HCT116 (cell line): ENCODE measurements at regions not wholly inside any gene's neighbourhood (a gene's known extent, or its start where the extent isn't known, plus 50 kb on each side); places are given as distances from the start of the nearest gene placed in this dataset.

Experiments
- ATAC-seq: fragments of 200-7000 bp; cut with Tn5 transposase; 2 replicates; pipeline ENCODE4 v1.9.1; 2020; ENCODE audit warnings: mild to moderate bottlenecking, moderate library complexity
- BruUV-seq: library from RNA; stranded (reverse); fragments of 400-500 nt; replicated peaks from 2 replicates; lab custom pipeline; 2021; lab: Mats Ljungman, UMichigan
- CTCF ChIA-PET: fragments of 300-600 bp; sonication (Branson Sonifier 250); formaldehyde crosslinking; loops from one replicate; lab custom pipeline; 2021; ENCODE audit warnings: antibody characterized with exemption; lab: Charles Lee
- POLR2A ChIA-PET: fragments of 300-600, 350-600 bp; sonication (Branson Sonifier 250); formaldehyde crosslinking; loops from one replicate; lab custom pipeline; 2021; ENCODE audit warnings: antibody characterized with exemption; lab: Charles Lee
- RAD21 ChIA-PET, 2 experiments: fragments of 300-600 bp; sonication (Branson Sonifier 250); formaldehyde crosslinking; loops; one replicate each; lab custom pipeline; 2023; ENCODE audit warnings: low total read pairs in 2 of 2; ENCODE audit not compliant: uncharacterized antibody in 2 of 2, unreplicated experiment in 2 of 2, low non-redundant PET in 1 of 2; lab: Charles Lee
- DNase-seq: peaks from one replicate; pipeline ENCODE4 v3.0.0-alpha.2; 2010; ENCODE audit warnings: low read depth, low spot score
- H2AFZ ChIP-seq: fragments of 200-600 bp; shearing (Covaris generic), sonication (generic); 2 replicates; pipeline ENCODE4 v1.6.1; 2017; ENCODE audit warnings: low read depth, mixed run types, mixed read lengths, antibody characterized with exemption, low read length; ENCODE audit not compliant: poor library complexity, severe bottlenecking
- H3K27ac ChIP-seq: 2 replicates; pipeline ENCODE4 v1.5.1; 2012; ENCODE audit warnings: low read depth, low read length
- H3K27me3 ChIP-seq: fragments of 200-600 bp; sonication (generic); 2 replicates; pipeline ENCODE4 v1.6.1; 2016; ENCODE audit warnings: mixed run types, low read length, mixed read lengths; ENCODE audit not compliant: insufficient read depth
- H3K36me3 ChIP-seq, 2 experiments: fragments of 200-500 bp in 1 of 2; fragments of 200-600 bp in 1 of 2; sonication (Bioruptor generic) in 1 of 2; sonication (generic) in 1 of 2; 2 replicates each; pipeline versions ENCODE4 v1.5.1 to v1.6.1; 2014 to 2016; ENCODE audit warnings: low read length in 2 of 2, inconsistent platforms in 1 of 2, mixed read lengths in 1 of 2, mixed run types in 1 of 2; ENCODE audit not compliant: insufficient read depth in 2 of 2, control insufficient read depth in 1 of 2
- H3K4me1 ChIP-seq, 2 experiments: fragments of 200-600 bp in 1 of 2; sonication (generic) in 1 of 2; 2 replicates each; pipeline versions ENCODE4 v1.5.1 to v1.6.1; 2012 to 2017; ENCODE audit warnings: low read length in 2 of 2, inconsistent platforms in 1 of 2, mild to moderate bottlenecking in 1 of 2, mixed read lengths in 1 of 2, mixed run types in 1 of 2, moderate library complexity in 1 of 2; ENCODE audit not compliant: insufficient read depth in 2 of 2, control insufficient read depth in 1 of 2
- H3K4me2 ChIP-seq: fragments of 200-600 bp; sonication (generic); 2 replicates; pipeline ENCODE4 v1.6.1; 2017; ENCODE audit warnings: mixed run types, low read length, mixed read lengths
- H3K4me3 ChIP-seq, 2 experiments: fragments of 200-600 bp in 1 of 2; sonication (generic) in 1 of 2; replicated peaks in 1 of 2; 2 replicates each; pipeline ENCODE4 v1.5.1; 2011 to 2016; ENCODE audit warnings: low read length in 2 of 2, control low read depth in 1 of 2, low read depth in 1 of 2, mild to moderate bottlenecking in 1 of 2, mixed read lengths in 1 of 2, mixed run types in 1 of 2
- H3K79me2 ChIP-seq: fragments of 200-600 bp; sonication (generic); 2 replicates; pipeline ENCODE4 v1.6.1; 2017; ENCODE audit warnings: mild to moderate bottlenecking, mixed run types, low read length, moderate library complexity, mixed read lengths; ENCODE audit not compliant: insufficient read depth
- H3K9ac ChIP-seq: fragments of 200-600 bp; sonication (generic); 2 replicates; pipeline ENCODE4 v1.6.1; 2016; ENCODE audit warnings: low read length, mixed read lengths
- H3K9me2 ChIP-seq: fragments of 200-600 bp; sonication (generic), shearing (Covaris generic); 2 replicates; pipeline ENCODE4 v1.6.1; 2017; ENCODE audit warnings: mixed run types, mild to moderate bottlenecking, moderate library complexity; ENCODE audit not compliant: insufficient read depth
- H3K9me3 ChIP-seq, 2 experiments: fragments of 200-500 bp in 1 of 2; fragments of 200-600 bp in 1 of 2; sonication (Bioruptor generic) in 1 of 2; sonication (generic) in 1 of 2; 2 replicates each; pipeline ENCODE4 v1.6.1; 2014 to 2017; ENCODE audit warnings: low read length in 2 of 2, mixed read lengths in 2 of 2, inconsistent platforms in 1 of 2, low read depth in 1 of 2, mild to moderate bottlenecking in 1 of 2, mixed run types in 1 of 2, moderate library complexity in 1 of 2; ENCODE audit not compliant: control insufficient read depth in 1 of 2, insufficient read depth in 1 of 2
- H4K20me1 ChIP-seq: fragments of 200-600 bp; sonication (generic), shearing (Covaris generic); 2 replicates; pipeline ENCODE4 v1.6.1; 2017; ENCODE audit warnings: mixed run types, mild to moderate bottlenecking, moderate library complexity; ENCODE audit not compliant: insufficient read depth
- CBX3 ChIP-seq: IDR thresholded peaks from 2 replicates; pipeline ENCODE4 v1.6.1; 2012; ENCODE audit warnings: low read depth
- CEBPB ChIP-seq: IDR thresholded peaks from 2 replicates; pipeline ENCODE4 v1.6.1; 2012; ENCODE audit warnings: low read depth
- EZH2phosphoT487 ChIP-seq: fragments of 200-600 bp; IDR thresholded peaks from 2 replicates; pipeline ENCODE4 v1.6.1; 2018; ENCODE audit warnings: antibody characterized with exemption, borderline replicate concordance
- FOSL1 ChIP-seq: IDR thresholded peaks from 2 replicates; pipeline ENCODE4 v1.6.1; 2012; ENCODE audit warnings: low read depth
- JUND ChIP-seq: IDR thresholded peaks from 2 replicates; pipeline ENCODE4 v1.6.1; 2012
- POLR2A ChIP-seq: IDR thresholded peaks from 2 replicates; pipeline ENCODE4 v1.7.0; 2011; ENCODE audit warnings: borderline replicate concordance; ENCODE audit not compliant: insufficient read depth, insufficient read length; ENCODE audit errors: extremely low read depth
- POLR2AphosphoS5 ChIP-seq: IDR thresholded peaks from 2 replicates; pipeline ENCODE4 v1.6.1; 2011; ENCODE audit warnings: mild to moderate bottlenecking, low read depth, low read length, moderate library complexity
- RAD21 ChIP-seq: IDR thresholded peaks from 2 replicates; pipeline ENCODE4 v1.6.1; 2012; ENCODE audit warnings: low read depth, mild to moderate bottlenecking
- SIN3A ChIP-seq: IDR thresholded peaks from 2 replicates; pipeline ENCODE4 v1.6.1; 2012; ENCODE audit warnings: low read depth
- SP1 ChIP-seq: IDR thresholded peaks from 2 replicates; pipeline ENCODE4 v1.6.1; 2012; ENCODE audit warnings: low read depth
- SRF ChIP-seq: IDR thresholded peaks from 2 replicates; pipeline ENCODE4 v1.6.1; 2012; ENCODE audit warnings: low read depth
- TCF7L2 ChIP-seq: IDR thresholded peaks from 2 replicates; pipeline ENCODE4 v1.7.0; 2011; ENCODE audit warnings: borderline replicate concordance, inconsistent platforms; ENCODE audit not compliant: insufficient read depth, insufficient read length; ENCODE audit errors: extremely low read depth
- ZFX ChIP-seq: fragments of 450-650 bp; IDR thresholded peaks from 2 replicates; pipeline ENCODE4 v1.6.1; 2017
- intact Hi-C: fragments of 100-400 bp; cut with micrococcal nuclease; formaldehyde crosslinking; loops from 2 replicates; pipeline ENCODE4 v1.10.0; 2022
- TF ChIP-seq, protein P1 (sequence below): IDR thresholded peaks from 2 replicates; pipeline ENCODE4 v1.6.1; 2012
- TF ChIP-seq, protein P2 (sequence below): IDR thresholded peaks from 2 replicates; pipeline ENCODE4 v1.6.1; 2011; ENCODE audit warnings: mild to moderate bottlenecking, low read length, moderate library complexity; ENCODE audit not compliant: insufficient replicate concordance; ENCODE audit errors: extremely low read depth

DNA sequence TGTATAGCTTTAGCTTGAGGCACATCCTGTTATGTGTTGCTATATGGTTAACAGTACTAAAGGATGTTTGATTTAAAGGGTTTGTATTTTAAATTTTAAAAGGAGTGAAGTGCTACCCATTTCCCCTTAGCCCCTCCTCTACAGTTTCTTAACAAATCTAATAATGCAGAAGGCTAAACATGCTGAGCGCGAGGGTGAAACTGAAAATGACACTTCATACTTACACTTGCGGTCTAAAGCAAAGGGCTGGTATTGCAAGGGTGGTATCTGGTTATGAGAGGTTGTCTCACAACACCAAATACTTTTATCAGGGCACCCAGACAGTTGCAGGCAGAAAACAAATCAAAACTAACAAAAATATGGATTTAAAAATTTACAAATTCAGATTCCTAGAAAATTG, 172.3 kb downstream of the SIPA1L2 start:
- ChIA-PET CTCF (interaction anchor here (1.1 kb wide), 1 partner anchor 145 kb away, joined by 4 read pairs; no protein-coding TSS in a partner anchor), POLR2A (interaction anchor here (0.8 kb wide), 1 partner anchor 11 kb away, joined by 3 read pairs; no protein-coding TSS in a partner anchor)

DNA sequence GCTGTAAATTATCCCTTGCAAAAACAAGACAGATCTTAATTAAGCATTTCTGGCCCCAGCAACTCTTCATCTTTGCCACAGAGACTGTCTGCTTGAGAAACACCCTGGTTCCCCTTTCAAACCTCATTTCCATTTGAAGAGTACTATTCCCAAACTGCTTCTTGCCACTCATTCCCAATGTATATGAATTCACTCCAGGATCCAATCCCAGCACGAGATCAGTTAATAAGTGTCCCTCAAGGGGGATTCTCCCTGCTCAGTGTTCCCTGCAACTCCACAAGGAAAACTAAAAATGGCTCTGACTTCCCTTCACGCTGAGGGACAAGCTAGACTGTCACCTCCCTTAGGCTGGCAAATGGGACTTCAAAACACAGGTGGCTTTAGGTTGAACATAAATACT, 173.2 kb downstream of the SIPA1L2 start:
- H4K20me1 ChIP-seq, result no peaks in the 10 kb centered on the region
- no peak overlapping the region for H3K27ac ChIP-seq
- H3K9me3 ChIP-seq, result no peaks in the 10 kb centered on the region
- H3K4me2 ChIP-seq, result no peak overlapping the region
- POLR2A ChIA-PET, result no interaction called here
- H3K9ac ChIP-seq, result no peak overlapping the region
- no peaks in the 10 kb centered on the region for H3K27me3 ChIP-seq
- BruUV-seq, result no TSS peak
- no peaks in the 10 kb centered on the region for H3K79me2 ChIP-seq
- no peak for DNase-seq
- CTCF ChIA-PET, result no interaction called here
- no peaks in the 10 kb centered on the region for H3K36me3 ChIP-seq
- RAD21 ChIA-PET, result no interaction called here
- H2AFZ ChIP-seq, result no peak overlapping the region
- H3K4me3 ChIP-seq, result no peak overlapping the region
- no peak for TF ChIP-seq TCF7L2
- no peak for TF ChIP-seq CBX3
- no peak for TF ChIP-seq SP1
- no peak for TF ChIP-seq POLR2A
- TF ChIP-seq JUND, result no peak
- no peak for TF ChIP-seq POLR2AphosphoS5
- TF ChIP-seq ZFX, result no peak
- no peak for TF ChIP-seq SRF
- TF ChIP-seq, protein P1, sequence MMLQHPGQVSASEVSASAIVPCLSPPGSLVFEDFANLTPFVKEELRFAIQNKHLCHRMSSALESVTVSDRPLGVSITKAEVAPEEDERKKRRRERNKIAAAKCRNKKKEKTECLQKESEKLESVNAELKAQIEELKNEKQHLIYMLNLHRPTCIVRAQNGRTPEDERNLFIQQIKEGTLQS, result no peak
- no peak for TF ChIP-seq FOSL1
- TF ChIP-seq SIN3A, result no peak
- no peak for TF ChIP-seq CEBPB
- TF ChIP-seq EZH2phosphoT487, result no peak
- TF ChIP-seq RAD21, result no peak
- TF ChIP-seq, protein P2, sequence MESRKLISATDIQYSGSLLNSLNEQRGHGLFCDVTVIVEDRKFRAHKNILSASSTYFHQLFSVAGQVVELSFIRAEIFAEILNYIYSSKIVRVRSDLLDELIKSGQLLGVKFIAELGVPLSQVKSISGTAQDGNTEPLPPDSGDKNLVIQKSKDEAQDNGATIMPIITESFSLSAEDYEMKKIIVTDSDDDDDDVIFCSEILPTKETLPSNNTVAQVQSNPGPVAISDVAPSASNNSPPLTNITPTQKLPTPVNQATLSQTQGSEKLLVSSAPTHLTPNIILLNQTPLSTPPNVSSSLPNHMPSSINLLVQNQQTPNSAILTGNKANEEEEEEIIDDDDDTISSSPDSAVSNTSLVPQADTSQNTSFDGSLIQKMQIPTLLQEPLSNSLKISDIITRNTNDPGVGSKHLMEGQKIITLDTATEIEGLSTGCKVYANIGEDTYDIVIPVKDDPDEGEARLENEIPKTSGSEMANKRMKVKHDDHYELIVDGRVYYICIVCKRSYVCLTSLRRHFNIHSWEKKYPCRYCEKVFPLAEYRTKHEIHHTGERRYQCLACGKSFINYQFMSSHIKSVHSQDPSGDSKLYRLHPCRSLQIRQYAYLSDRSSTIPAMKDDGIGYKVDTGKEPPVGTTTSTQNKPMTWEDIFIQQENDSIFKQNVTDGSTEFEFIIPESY, result no peak
- TF ChIP-seq, all 23 proteins: peak for 0
- H3K4me1 ChIP-seq, result no peaks in the 10 kb centered on the region
- intact Hi-C loops, result no loop called here
- no peaks in the 10 kb centered on the region for H3K9me2 ChIP-seq
- ATAC-seq, result no peak

More for the DNA sequence above, 172.3 kb downstream of the SIPA1L2 start:
- TF ChIP-seq, protein P1, result no peak
- H3K36me3 ChIP-seq, result no peaks in the 10 kb centered on the region
- H3K27me3 ChIP-seq, result no peaks in the 10 kb centered on the region
- no peak overlapping the region for H3K27ac ChIP-seq
- H3K9ac ChIP-seq, result no peak overlapping the region
- no peaks in the 10 kb centered on the region for H3K4me1 ChIP-seq
- intact Hi-C loops, result no loop called here
- BruUV-seq, result no TSS peak
- DNase-seq, result no peak
- no peaks in the 10 kb centered on the region for H3K79me2 ChIP-seq
- no peak overlapping the region for H2AFZ ChIP-seq
- H3K4me3 ChIP-seq, result no peak overlapping the region
- RAD21 ChIA-PET, result no interaction called here
- H3K9me2 ChIP-seq, result no peaks in the 10 kb centered on the region
- H3K4me2 ChIP-seq, result no peak overlapping the region
- H3K9me3 ChIP-seq, result no peaks in the 10 kb centered on the region
- no peaks in the 10 kb centered on the region for H4K20me1 ChIP-seq
- no peak for ATAC-seq
